HG03521 (cell line): ENCODE measurements at regions not wholly inside any gene's neighbourhood (a gene's known extent, or its start where the extent isn't known, plus 50 kb on each side); places are given as distances from the start of the nearest gene placed in this dataset.
"Not testable (repeated sequence)": the region's sequence is repeated elsewhere in the genome, so short reads cannot be mapped to it uniquely, and the experiment has no call there.

Experiments
- ATAC-seq: cut with Tn5 transposase; IDR thresholded peaks from one replicate; pipeline ENCODE4 v1.9.1; 2021; ENCODE audit warnings: mild to moderate bottlenecking, moderate library complexity; ENCODE audit not compliant: unreplicated experiment

DNA sequence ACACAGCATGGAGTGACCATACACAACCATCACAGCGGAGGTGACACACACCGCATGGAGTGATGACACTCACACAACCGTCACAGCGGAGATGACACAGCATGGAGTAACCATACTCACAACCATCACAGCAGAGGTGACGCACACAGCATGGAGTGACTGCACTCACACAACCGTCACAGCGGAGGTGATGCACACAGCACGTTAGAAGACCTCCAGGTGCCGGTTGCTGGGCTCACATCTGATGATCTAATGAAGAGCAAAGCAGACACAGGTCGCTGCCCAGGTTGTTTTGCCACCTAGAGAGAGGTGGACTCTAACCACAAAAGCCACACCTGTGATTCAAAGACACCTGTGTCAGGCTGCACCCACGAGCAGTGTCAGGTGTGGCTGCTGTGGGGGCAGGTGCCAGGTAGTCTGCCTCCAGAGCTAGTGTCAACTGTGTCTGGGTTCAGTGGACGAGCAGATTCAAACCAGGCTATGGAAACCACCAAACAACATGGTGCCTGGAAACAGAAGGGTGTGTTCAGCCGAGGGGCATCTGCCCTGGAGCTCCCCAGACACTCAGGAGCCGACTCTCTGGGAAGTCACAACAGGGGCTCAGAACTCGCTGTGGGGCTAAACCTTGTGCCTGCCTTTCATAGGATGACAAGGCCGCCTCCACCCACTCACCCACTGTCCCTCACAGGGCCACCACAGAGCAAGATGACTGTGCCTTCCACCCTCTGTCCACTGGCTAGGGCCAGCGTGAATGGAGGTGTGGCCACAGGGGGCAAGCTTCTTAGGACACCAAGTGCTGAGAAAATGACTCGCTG lies 608.2 kb downstream of the TBC1D22A start:
- ATAC-seq = no peak

- no peak for ATAC-seq
Observed at GRCh38 chr22:47369431-47370015, 607.1 kb downstream of the TBC1D22A start.

GRCh38 chr22:47369020-47369419 lies 606.6 kb downstream of the TBC1D22A start:
- no peak for ATAC-seq

- ATAC-seq = no peak
Observed at GRCh38 chr22:47367993-47368945, 605.8 kb downstream of the TBC1D22A start.

DNA sequence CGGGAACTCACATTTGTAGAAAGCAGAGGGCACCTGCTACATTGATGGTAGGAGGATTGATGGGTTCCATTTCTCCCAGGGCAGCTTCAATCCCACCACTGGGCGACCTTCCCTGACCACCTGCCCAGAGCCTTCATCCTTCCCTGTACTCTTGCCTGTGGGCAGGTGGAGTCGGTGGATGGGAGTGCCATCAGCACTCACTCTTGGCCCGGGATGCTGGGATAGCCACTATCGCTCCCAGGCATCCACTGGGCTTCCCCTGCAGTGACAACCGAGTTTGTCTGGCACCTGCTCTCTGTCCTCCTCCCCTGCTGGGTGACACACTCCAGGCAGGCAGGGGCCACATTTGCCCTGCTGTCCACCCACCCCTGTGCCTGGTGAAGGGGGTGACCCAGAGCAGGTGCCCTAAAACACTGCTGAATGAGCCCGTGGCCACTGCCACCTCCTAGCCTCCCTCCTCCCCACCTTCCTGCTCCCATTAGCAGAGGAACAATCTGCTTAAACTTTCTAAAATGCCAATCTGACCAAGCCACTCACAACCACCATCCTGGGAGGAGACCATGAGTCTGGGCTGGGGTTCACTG lies 604.7 kb downstream of the TBC1D22A start:
- no peak for ATAC-seq

GRCh38 chr22:47366026-47366767 lies 603.7 kb downstream of the TBC1D22A start:
- ATAC-seq = no peak

- no peak for ATAC-seq
Observed at GRCh38 chr22:47361247-47361646, 598.8 kb downstream of the TBC1D22A start.

DNA sequence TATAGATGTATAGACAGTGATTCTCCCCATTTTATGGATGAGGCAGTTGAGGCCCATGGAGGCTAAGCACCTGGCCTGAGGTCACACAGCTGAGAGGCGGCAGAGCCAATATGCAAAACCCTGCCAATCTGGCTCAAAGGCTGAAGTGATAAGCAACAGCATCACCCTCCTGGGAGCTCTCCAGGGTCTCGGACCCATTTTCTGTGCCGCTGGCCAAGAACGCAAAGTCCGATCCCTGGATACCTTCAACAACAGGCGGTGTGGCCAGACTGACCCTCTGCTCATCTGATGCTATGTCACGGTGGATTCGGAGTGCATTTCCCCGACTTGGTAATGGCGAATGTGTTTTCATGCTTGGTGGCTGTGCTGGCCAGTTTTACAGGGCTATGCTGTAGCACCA lies 595.0 kb downstream of the TBC1D22A start:
- ATAC-seq = no peak

DNA sequence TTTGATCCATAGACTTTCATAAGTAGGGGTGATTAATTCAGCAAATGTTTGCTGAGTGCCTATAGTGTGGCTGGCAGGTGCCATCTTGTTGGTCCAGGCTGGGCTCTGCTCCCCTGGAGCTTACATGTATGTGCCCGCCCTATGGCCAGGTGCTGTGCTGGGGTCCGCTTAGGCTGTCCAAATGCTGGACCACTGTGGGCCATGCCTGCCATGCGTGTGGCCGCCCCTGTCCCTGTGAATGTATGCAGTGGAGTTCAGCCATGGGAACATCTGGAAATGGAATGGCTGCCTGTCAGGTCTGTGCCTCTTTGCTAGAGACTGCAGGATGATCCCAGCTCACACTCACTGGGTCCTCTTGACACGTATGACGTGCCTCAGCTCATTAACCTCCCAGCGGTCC lies 594.6 kb downstream of the TBC1D22A start:
- ATAC-seq = no peak

DNA sequence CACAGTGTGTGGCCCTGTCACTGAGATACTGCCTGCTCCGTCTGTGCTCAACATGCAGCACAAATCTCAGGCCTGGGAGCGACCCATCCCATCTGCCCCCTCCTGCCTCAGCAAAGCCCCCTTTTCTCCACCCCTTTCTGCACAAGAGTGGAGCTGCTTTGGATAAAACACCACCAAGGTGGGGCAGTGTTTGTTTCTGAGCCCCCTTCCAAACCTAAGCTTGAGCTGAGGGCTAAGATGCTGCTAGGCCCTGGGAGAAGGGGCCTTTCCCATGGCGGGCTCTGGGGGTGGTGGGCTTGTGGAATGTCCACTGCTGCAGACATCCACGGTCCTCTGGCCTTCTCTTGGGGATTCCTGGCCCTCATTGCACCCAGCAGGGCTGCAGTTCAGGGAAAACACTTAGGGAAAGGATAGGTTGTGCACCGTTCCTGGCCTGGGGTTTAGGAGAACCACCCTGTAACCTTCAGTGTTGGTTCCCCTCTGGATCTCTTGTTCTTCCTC lies 594.1 kb downstream of the TBC1D22A start:
- no peak for ATAC-seq

DNA sequence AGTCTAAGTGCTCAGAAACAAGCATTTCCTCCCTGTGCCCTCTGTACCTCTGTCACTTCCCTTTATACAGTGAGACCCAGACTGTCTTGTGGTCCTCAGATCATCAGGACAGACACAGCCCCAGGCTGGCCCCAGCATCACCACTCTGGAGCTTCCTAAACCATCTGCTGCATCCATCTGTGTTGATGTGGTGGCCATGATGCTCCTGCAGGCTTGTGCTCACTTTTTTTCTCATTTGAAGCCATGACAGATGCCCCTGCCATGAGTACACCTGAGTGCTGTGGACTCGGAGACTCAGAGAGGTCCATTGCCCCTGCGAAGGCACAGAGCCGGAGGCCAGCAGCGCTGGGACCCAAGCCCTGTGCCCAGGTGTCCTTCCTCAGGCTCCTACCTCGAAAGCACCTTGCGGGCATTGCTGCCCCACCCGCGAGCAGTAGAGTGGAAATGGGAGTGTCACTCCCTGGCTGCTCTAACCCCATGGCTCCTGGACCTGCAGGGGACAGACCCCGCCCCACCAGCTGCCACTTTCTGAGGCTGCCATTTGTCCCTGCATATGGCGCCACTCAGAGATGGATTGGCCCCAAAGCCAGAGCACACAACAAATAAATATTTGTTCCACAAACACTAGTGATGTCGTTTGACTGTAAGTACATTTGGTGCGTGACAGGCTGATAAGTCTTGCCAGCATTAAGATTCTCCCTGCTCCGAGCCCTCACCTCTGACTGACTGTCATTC lies 593.5 kb downstream of the TBC1D22A start:
- no peak for ATAC-seq

- no peak for ATAC-seq
Observed at GRCh38 chr22:47355388-47355725, 592.9 kb downstream of the TBC1D22A start.

DNA sequence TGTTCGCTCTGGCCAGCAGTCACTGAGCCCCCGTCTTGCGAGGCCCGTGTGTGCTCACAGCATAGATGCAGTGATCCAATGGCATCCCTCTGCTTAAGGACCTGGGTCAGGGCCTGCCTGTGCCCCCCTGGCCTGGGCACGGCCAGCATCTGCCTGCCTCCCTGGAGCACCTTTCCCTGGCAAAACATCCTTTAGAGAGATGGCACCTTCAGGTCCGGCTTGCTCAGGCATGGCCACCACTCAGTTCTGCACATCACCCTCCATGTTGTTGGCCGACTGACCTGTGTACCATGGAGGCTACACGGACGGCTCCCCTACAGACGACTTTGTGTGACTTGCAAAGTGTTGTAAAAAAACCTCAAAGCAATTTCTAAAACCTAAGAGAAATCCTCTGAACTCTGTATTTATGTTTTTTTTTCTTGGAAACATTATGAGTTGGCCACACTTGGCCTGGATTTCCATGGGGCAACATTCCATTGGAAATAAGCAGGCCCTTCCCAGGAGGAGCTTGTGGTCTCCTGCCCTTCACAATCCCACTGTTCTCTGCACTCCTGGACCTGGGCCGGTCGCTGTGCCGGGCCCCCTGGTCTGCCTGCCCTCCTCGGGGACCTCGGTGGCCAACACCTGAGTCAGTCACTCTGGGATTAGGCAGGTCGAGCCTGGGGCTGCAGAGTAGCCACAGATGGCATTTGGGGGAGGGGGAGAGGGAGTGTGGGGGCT lies 592.4 kb downstream of the TBC1D22A start:
- no peak for ATAC-seq

GRCh38 chr22:47352920-47353700 lies 590.7 kb downstream of the TBC1D22A start:
- ATAC-seq = no peak

- no peak for ATAC-seq
Observed at GRCh38 chr22:47351836-47352579, 589.6 kb downstream of the TBC1D22A start.

GRCh38 chr22:47346287-47346686 lies 583.8 kb downstream of the TBC1D22A start:
- ATAC-seq = not testable (repeated sequence)

- ATAC-seq = no peak
Observed at GRCh38 chr22:47345025-47345424, 582.6 kb downstream of the TBC1D22A start.

- ATAC-seq = no peak
Observed at GRCh38 chr22:47344414-47344813, 582.0 kb downstream of the TBC1D22A start.
